Erythroblast (primary cell): ENCODE measurements at regions not wholly inside any gene's neighbourhood (a gene's known extent, or its start where the extent isn't known, plus 50 kb on each side); places are given as distances from the start of the nearest gene placed in this dataset.

Experiments used
- GATA1 ChIP-seq: IDR thresholded peaks from 2 replicates; pipeline ENCODE4 v1.6.1; 2011; ENCODE audit warnings: low read depth, mild to moderate bottlenecking, control low read depth, low read length, moderate library complexity
- POLR2A ChIP-seq: IDR thresholded peaks from 2 replicates; pipeline ENCODE4 v1.6.1; 2011; ENCODE audit warnings: mild to moderate bottlenecking, low read length

GRCh38 chr5:10162468-10162867 is 87.2 kb downstream of the ATPSCKMT start:
- TF ChIP-seq GATA1 (no peak), POLR2A (no peak)
